ENCODE measurements at regions not wholly inside any gene's neighbourhood (a gene's known extent, or its start where the extent isn't known, plus 50 kb on each side); places are given as distances from the start of the nearest gene placed in this dataset.

DNA sequence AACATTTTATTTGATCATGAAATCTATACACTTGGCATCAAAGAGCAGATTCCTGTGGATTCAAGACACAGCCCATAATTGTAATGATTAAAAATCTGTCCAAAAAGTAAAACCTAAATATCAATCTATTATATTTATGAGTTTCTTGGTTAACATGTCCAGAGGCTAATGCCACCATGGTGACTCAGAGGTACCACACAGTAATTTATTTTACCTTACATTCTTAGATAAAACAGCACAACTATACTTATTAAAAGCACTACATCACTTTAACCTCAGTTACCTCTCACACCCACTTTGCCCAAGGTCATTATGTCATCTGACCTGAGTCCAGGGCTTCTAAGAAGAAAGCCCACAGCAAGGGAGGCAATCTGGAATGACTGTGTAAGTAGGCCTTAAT, 519.2 kb downstream of the RASEF start:
- in situ Hi-C loops (cut with MboI; ENCODE audit: low pct_unique_long_range_greater_than_20kb, low sequenced_read_pairs, unreplicated experiment), result no loop called here
- no peak for TF ChIP-seq CTCF (IDR thresholded peaks at IDR 0.05; ENCODE audit: extremely low read depth, insufficient read depth, missing control alignments)
- DNase-seq (ENCODE audit: low spot score), result no peak

GRCh38 chr9:82546136-82546535, 516.8 kb downstream of the RASEF start:
- no peak for DNase-seq (ENCODE audit: low spot score)
- TF ChIP-seq CTCF (IDR thresholded peaks at IDR 0.05; ENCODE audit: extremely low read depth, insufficient read depth, missing control alignments), result no peak
- in situ Hi-C loops (cut with MboI; ENCODE audit: low pct_unique_long_range_greater_than_20kb, low sequenced_read_pairs, unreplicated experiment), result no loop called here

GRCh38 chr9:82547995-82548394, 514.9 kb downstream of the RASEF start:
- DNase-seq (ENCODE audit: low spot score), result no peak
- no peak for TF ChIP-seq CTCF (IDR thresholded peaks at IDR 0.05; ENCODE audit: extremely low read depth, insufficient read depth, missing control alignments)
- in situ Hi-C loops (cut with MboI; ENCODE audit: low pct_unique_long_range_greater_than_20kb, low sequenced_read_pairs, unreplicated experiment), result no loop called here

GRCh38 chr9:82549174-82549821, 513.6 kb downstream of the RASEF start:
- DNase-seq (ENCODE audit: low spot score), result no peak
- no peak for TF ChIP-seq CTCF (IDR thresholded peaks at IDR 0.05; ENCODE audit: extremely low read depth, insufficient read depth, missing control alignments)
- in situ Hi-C loops (cut with MboI; ENCODE audit: low pct_unique_long_range_greater_than_20kb, low sequenced_read_pairs, unreplicated experiment), result no loop called here

DNA sequence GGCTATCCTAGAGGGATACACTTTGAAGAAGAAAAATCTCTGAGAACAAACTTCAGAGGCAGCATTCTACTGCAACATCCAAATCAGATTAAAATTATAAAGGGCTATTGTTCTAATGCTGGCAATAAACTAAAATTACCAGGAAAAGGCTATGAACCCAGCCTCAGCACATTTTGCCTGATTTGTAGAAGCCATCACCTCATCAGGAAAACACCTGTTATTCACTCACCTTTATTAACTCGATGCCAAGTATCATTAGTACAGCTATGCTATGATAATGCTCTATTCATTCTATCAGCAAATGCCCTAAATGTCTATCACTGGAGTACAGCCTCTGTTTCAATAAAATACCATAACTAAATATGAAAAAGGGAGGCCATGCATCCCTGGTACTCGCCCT, 510.2 kb downstream of the RASEF start:
- no peak for TF ChIP-seq CTCF (IDR thresholded peaks at IDR 0.05; ENCODE audit: extremely low read depth, insufficient read depth, missing control alignments)
- in situ Hi-C loops (cut with MboI; ENCODE audit: low pct_unique_long_range_greater_than_20kb, low sequenced_read_pairs, unreplicated experiment), result no loop called here
- no peak for DNase-seq (ENCODE audit: low spot score)

DNA sequence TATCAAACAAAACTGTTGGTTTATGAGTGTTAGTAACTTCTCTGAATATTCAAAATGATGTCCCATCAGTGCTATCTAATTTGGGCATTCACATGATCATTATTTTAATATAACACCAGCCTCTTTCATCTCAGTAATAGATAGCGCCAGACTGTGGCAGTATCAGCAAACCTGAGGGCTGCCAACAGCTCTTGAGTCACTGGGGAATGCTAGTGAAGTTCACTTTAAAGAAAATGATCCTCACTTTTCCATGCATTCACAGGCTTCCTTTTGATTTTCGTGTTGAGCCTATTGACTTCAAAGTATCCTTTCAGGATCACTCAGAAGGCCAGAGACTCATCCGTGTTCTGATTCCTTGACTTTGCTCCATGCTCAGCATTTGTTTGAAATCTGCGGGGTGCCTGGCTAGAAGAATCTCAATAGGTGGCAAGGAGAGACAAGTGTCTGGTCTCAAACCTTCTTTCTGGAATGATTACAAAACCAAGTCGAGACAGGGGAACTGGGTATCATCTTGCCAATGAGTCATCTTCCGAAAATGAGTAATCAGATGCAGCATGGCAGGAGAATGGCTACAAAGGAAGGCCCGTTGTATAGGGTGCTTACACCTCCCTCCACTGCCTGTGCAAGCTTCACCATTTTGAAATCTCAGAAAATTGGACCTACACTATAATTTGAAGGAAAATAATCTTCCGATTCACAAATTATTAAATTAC, 509.1 kb downstream of the RASEF start:
- in situ Hi-C loops (cut with MboI; ENCODE audit: low pct_unique_long_range_greater_than_20kb, low sequenced_read_pairs, unreplicated experiment), result no loop called here
- TF ChIP-seq CTCF (IDR thresholded peaks at IDR 0.05; ENCODE audit: extremely low read depth, insufficient read depth, missing control alignments), result no peak
- DNase-seq (ENCODE audit: low spot score), result no peak

All from GM13977 (cell line).